ENCODE measurements at regions not wholly inside any gene's neighbourhood (a gene's known extent, or its start where the extent isn't known, plus 50 kb on each side); places are given as distances from the start of the nearest gene placed in this dataset.

DNA sequence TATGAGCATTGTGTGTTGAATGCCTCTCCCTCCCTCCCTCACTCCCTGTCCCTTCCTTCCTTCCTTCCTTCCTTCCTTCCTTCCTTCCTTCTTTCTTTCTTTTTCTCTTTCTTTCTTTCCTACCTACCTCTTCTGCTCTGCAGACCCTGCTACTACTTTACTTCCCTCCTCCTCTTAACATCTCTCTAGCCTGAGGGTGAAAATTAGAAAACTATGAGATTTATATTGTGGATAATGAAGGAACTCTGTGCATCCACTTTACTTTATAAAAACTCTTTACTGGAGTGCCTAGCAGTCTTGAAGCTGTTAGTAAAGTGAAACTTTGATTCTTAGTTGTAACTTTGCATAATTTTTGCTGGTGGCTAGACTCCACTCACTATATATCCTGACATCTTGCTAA lies 572.2 kb downstream of the RWDD3 start:
- no peak for DNase-seq
- intact Hi-C loops (cut with DNase I; ENCODE audit: low total_unique reads) (no loop called here), in situ Hi-C loops (cut with MboI; ENCODE audit: low sequenced_read_pairs in 4 of 4) (no loop called here)
- no peak for ATAC-seq
- TF ChIP-seq POLR2A (IDR thresholded peaks at IDR 0.05) (no peak), CTCF (IDR thresholded peaks at IDR 0.05 in 4 of 5, conservative IDR thresholded peaks at IDR 0.05 in 1 of 5) (no peak)
- Histone ChIP-seq H3K27ac (no peak overlapping the region), H3K4me1 (no peaks in the 10 kb centered on the region), H3K4me3 (no peak overlapping the region), H3K27me3 (no peaks in the 10 kb centered on the region), H3K9me3 (no peaks in the 10 kb centered on the region), H3K36me3 (no peaks in the 10 kb centered on the region)

DNA sequence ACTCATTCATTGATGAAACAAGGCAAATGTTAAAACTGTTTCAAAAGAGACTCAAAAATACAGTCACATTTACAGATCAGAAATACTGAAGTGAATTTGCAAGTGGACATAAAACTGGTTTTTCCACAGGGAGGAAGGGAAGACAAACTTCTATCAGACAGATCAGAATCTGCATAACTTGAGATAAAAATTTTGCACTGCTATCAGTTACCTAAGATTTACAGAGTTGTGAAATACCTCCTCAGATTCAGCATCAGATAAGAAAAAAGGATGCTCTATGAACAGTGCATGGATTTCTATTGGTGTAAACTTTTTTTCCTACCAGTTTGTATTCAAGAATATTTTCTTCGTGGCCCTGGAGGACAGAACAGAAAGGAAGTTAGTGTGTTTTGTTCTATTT lies 575.4 kb downstream of the RWDD3 start:
- DNase-seq: no peak
- in situ Hi-C loops (cut with MboI; ENCODE audit: low sequenced_read_pairs in 4 of 4) (no loop called here), intact Hi-C loops (cut with DNase I; ENCODE audit: low total_unique reads) (no loop called here)
- Histone ChIP-seq H3K27me3 (no peaks in the 10 kb centered on the region), H3K36me3 (no peaks in the 10 kb centered on the region), H3K9me3 (no peaks in the 10 kb centered on the region), H3K27ac (no peak overlapping the region), H3K4me3 (no peak overlapping the region), H3K4me1 (no peaks in the 10 kb centered on the region)
- no peak for ATAC-seq
- TF ChIP-seq POLR2A (IDR thresholded peaks at IDR 0.05) (no peak), CTCF (IDR thresholded peaks at IDR 0.05 in 4 of 5, conservative IDR thresholded peaks at IDR 0.05 in 1 of 5) (no peak)

- TF ChIP-seq POLR2A (IDR thresholded peaks at IDR 0.05) (no peak), CTCF (IDR thresholded peaks at IDR 0.05 in 4 of 5, conservative IDR thresholded peaks at IDR 0.05 in 1 of 5) (no peak)
- Histone ChIP-seq H3K27ac (no peak overlapping the region), H3K36me3 (no peaks in the 10 kb centered on the region), H3K4me1 (no peaks in the 10 kb centered on the region), H3K27me3 (no peaks in the 10 kb centered on the region), H3K4me3 (no peak overlapping the region), H3K9me3 (no peaks in the 10 kb centered on the region)
- in situ Hi-C loops (cut with MboI; ENCODE audit: low sequenced_read_pairs in 4 of 4) (no loop called here), intact Hi-C loops (cut with DNase I; ENCODE audit: low total_unique reads) (no loop called here)
- no peak for DNase-seq
- ATAC-seq: no peak
Observed at GRCh38 chr1:95815511-95815910, 581.5 kb downstream of the RWDD3 start.

- Histone ChIP-seq H3K27me3 (no peaks in the 10 kb centered on the region), H3K4me3 (no peak overlapping the region), H3K27ac (no peak overlapping the region), H3K36me3 (no peaks in the 10 kb centered on the region), H3K9me3 (no peaks in the 10 kb centered on the region), H3K4me1 (no peaks in the 10 kb centered on the region)
- intact Hi-C loops (cut with DNase I; ENCODE audit: low total_unique reads) (no loop called here), in situ Hi-C loops (cut with MboI; ENCODE audit: low sequenced_read_pairs in 4 of 4) (no loop called here)
- ATAC-seq: no peak
- TF ChIP-seq CTCF (IDR thresholded peaks at IDR 0.05 in 4 of 5, conservative IDR thresholded peaks at IDR 0.05 in 1 of 5) (no peak), POLR2A (IDR thresholded peaks at IDR 0.05) (no peak)
- DNase-seq: no peak
Observed at GRCh38 chr1:95829556-95829955, 595.5 kb downstream of the RWDD3 start.

- Histone ChIP-seq H3K27me3 (no peaks in the 10 kb centered on the region), H3K4me1 (no peaks in the 10 kb centered on the region), H3K27ac (no peak overlapping the region), H3K36me3 (no peaks in the 10 kb centered on the region), H3K9me3 (no peaks in the 10 kb centered on the region), H3K4me3 (no peak overlapping the region)
- DNase-seq: no peak
- TF ChIP-seq CTCF (IDR thresholded peaks at IDR 0.05 in 4 of 5, conservative IDR thresholded peaks at IDR 0.05 in 1 of 5) (no peak), POLR2A (IDR thresholded peaks at IDR 0.05) (no peak)
- intact Hi-C loops (cut with DNase I; ENCODE audit: low total_unique reads): no loop called here
- no peak for ATAC-seq
- in situ Hi-C loops (cut with MboI; ENCODE audit: low sequenced_read_pairs in 4 of 4): no loop called here
Observed at GRCh38 chr1:95832370-95832769, 598.4 kb downstream of the RWDD3 start.

Data from gastrocnemius medialis (tissue), 4 donors.